MCF 10A (cell line): ENCODE measurements at regions not wholly inside any gene's neighbourhood (a gene's known extent, or its start where the extent isn't known, plus 50 kb on each side); places are given as distances from the start of the nearest gene placed in this dataset.

ENCODE experiments used
- BruUV-seq: library from RNA; stranded (reverse); fragments of 400-500 nt; replicated peaks from 2 replicates; lab custom pipeline; 2021; lab: Mats Ljungman, UMichigan
- CTCF ChIA-PET: fragments of 300-600 bp; sonication (Branson Sonifier 250); formaldehyde crosslinking; extraction: SDS; loops from one replicate; lab custom pipeline; 2021; ENCODE audit warnings: antibody characterized with exemption, inconsistent platforms; lab: Yijun Ruan, JAX
- POLR2A ChIA-PET: fragments of 300-600, 350-650 bp; sonication (Branson Sonifier 250); formaldehyde crosslinking; extraction: SDS; loops from one replicate; lab custom pipeline; 2020; ENCODE audit warnings: antibody characterized with exemption, inconsistent platforms; lab: Yijun Ruan, JAX
- DNase-seq: peaks from one replicate; pipeline ENCODE4 v3.0.0-alpha.2; 2018; ENCODE audit not compliant: unreplicated experiment
- H3K27ac Mint-ChIP-seq: one replicate; pipeline ENCODE4 v1.8.0; 2022; ENCODE audit warnings: mild to moderate bottlenecking, low read depth, mixed read lengths; ENCODE audit not compliant: unreplicated experiment
- H3K27me3 Mint-ChIP-seq: one replicate; pipeline ENCODE4 v1.8.0; 2022; ENCODE audit warnings: mixed read lengths; ENCODE audit not compliant: insufficient read depth, unreplicated experiment
- H3K36me3 Mint-ChIP-seq: one replicate; pipeline ENCODE4 v1.8.0; 2022; ENCODE audit warnings: mild to moderate bottlenecking, moderate library complexity, mixed read lengths; ENCODE audit not compliant: insufficient read depth, unreplicated experiment
- H3K4me1 Mint-ChIP-seq: one replicate; pipeline ENCODE4 v1.8.0; 2022; ENCODE audit warnings: mixed read lengths; ENCODE audit not compliant: insufficient read depth, unreplicated experiment
- H3K4me3 Mint-ChIP-seq: one replicate; pipeline ENCODE4 v1.8.0; 2022; ENCODE audit warnings: mild to moderate bottlenecking, moderate library complexity, mixed read lengths; ENCODE audit not compliant: unreplicated experiment
- H3K9me3 Mint-ChIP-seq: one replicate; pipeline ENCODE4 v1.8.0; 2022; ENCODE audit warnings: mixed read lengths; ENCODE audit not compliant: unreplicated experiment
- intact Hi-C: fragments of 100-400 bp; cut with micrococcal nuclease; formaldehyde crosslinking; loops from 2 replicates; pipeline ENCODE4 v1.14.1; 2022
- TF ChIP-seq, protein P1 (sequence below): fragments of 200-600 bp; IDR thresholded peaks from one replicate; pipeline ENCODE4 v1.8.0; 2022; ENCODE audit warnings: antibody characterized with exemption, mild to moderate bottlenecking; ENCODE audit not compliant: unreplicated experiment

GRCh38 chr10:28147706-28148105, 148.8 kb upstream of the ODAD2 start:
- ChIA-PET POLR2A (interaction anchor here (0.7 kb wide), 1 partner anchor 13 kb away, joined by 3 read pairs; no protein-coding TSS in a partner anchor), CTCF (interaction anchor here (0.5 kb wide), 1 partner anchor 478 kb away, joined by 3 read pairs; no protein-coding TSS in a partner anchor)
- H3K9me3 Mint-ChIP-seq, result no peaks in the 10 kb centered on the region
- no peak overlapping the region for H3K27ac Mint-ChIP-seq
- intact Hi-C loops, result no loop called here
- no TSS peak for BruUV-seq
- H3K4me1 Mint-ChIP-seq, result no peaks in the 10 kb centered on the region
- no peak for DNase-seq
- H3K36me3 Mint-ChIP-seq, result no peaks in the 10 kb centered on the region
- no peak overlapping the region for H3K4me3 Mint-ChIP-seq
- H3K27me3 Mint-ChIP-seq, result no peaks in the 10 kb centered on the region
- TF ChIP-seq, protein P1, sequence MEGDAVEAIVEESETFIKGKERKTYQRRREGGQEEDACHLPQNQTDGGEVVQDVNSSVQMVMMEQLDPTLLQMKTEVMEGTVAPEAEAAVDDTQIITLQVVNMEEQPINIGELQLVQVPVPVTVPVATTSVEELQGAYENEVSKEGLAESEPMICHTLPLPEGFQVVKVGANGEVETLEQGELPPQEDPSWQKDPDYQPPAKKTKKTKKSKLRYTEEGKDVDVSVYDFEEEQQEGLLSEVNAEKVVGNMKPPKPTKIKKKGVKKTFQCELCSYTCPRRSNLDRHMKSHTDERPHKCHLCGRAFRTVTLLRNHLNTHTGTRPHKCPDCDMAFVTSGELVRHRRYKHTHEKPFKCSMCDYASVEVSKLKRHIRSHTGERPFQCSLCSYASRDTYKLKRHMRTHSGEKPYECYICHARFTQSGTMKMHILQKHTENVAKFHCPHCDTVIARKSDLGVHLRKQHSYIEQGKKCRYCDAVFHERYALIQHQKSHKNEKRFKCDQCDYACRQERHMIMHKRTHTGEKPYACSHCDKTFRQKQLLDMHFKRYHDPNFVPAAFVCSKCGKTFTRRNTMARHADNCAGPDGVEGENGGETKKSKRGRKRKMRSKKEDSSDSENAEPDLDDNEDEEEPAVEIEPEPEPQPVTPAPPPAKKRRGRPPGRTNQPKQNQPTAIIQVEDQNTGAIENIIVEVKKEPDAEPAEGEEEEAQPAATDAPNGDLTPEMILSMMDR, result no peak

- no TSS peak for BruUV-seq
- CTCF ChIA-PET, result interaction anchor here (0.9 kb wide), 1 partner anchor 18 kb away, joined by 3 read pairs; no protein-coding TSS in a partner anchor
- POLR2A ChIA-PET, result interaction anchor here (0.6 kb wide), 1 partner anchor 13 kb away, joined by 3 read pairs; no protein-coding TSS in a partner anchor
- Mint-ChIP-seq H3K4me3 (no peak overlapping the region), H3K4me1 (no peaks in the 10 kb centered on the region), H3K9me3 (no peaks in the 10 kb centered on the region), H3K27ac (no peak overlapping the region), H3K27me3 (no peaks in the 10 kb centered on the region), H3K36me3 (no peaks in the 10 kb centered on the region)
- intact Hi-C loops, result loop anchor here (5.0 kb wide), 2 partner anchors 357 to 582 kb away; no protein-coding TSS in a partner anchor
- TF ChIP-seq, protein P1, result no peak
- no peak for DNase-seq
Measured at GRCh38 chr10:28139138-28139537, 140.3 kb upstream of the ODAD2 start.

DNA sequence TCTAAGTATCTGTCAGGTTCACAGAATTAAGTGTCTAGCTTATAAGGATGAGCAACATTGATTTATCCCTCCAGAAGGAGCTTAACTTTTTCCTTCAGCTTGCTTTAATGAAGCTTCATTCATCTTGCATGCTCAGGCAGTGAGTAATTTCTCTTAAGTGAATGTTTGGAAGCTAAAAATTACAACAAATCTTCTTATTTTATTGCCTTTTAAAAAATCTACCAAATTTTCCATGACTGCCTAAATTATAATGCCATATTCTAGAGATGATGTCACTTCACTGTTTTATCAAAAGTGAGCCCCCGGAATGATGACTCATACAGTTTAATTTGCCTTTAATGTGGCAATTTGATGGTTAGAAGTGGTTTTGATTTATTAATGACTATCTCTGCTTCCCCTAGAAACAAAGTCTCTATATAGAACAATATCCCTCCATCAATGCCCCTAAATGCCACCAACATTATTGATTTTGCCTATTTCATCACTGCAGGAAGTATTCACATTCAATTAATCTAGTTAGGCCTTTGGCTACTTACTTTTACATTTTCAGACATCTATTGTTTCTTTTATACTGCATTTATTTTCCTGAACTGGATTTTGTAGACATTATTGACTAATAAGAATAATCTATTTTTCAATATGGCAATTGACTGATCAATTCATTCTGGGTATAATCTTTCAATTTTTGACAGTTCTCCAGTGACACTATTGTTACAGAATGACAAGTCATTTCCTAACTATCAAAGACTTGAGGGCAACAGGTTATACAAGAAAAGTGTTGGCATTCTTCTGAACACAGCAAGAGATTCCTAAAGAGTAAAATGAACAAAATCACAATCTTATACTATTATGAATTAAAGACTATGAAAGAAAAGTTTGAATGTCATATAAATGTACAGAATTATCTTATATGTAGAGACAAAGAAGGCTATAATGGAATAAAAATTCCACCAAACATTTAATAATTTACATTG, 139.3 kb upstream of the ODAD2 start:
- intact Hi-C loops, result loop anchor here (5.0 kb wide), 2 partner anchors 356 to 581 kb away; no protein-coding TSS in a partner anchor
- BruUV-seq, result no TSS peak
- DNase-seq, result no peak

More for the DNA sequence above, 139.3 kb upstream of the ODAD2 start:
- ChIA-PET CTCF (no interaction called here), POLR2A (no interaction called here)
- Mint-ChIP-seq H3K9me3 (peaks cover 4% of the 10 kb centered on the region), H3K4me3 (no peak overlapping the region), H3K4me1 (no peaks in the 10 kb centered on the region), H3K36me3 (no peaks in the 10 kb centered on the region), H3K27ac (no peak overlapping the region), H3K27me3 (no peaks in the 10 kb centered on the region)
- TF ChIP-seq, protein P1, result no peak
